ENCODE measurements at regions not wholly inside any gene's neighbourhood (a gene's known extent, or its start where the extent isn't known, plus 50 kb on each side); places are given as distances from the start of the nearest gene placed in this dataset.

DNA sequence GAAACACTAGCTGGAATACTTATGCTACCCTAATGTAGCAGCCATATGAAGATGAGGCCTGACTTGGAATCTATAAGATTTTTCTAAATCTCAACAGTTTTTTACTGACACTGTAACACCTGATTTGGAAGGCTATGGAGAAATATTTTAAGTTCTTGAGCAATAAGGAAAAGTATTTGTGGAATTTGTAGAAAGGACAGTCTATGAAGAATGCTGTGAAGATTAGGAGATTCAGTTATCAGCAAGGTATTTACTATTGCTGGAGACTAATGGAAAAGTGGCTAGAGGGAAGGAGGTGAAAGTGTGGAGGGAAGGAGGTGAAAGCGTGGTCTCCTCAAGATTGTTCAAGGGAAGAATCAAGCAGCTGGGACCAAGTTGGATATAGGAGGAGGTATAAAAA, 190.0 kb upstream of the EMCN start:
- TF ChIP-seq GATA3 (IDR thresholded peaks at IDR 0.05; ENCODE audit: low read depth, low read length) (no peak), GATA2 (IDR thresholded peaks at IDR 0.05; ENCODE audit: low read depth, low read length) (no peak)

All from SH-SY5Y (cell line).